GM06990 (cell line): ENCODE measurements at regions not wholly inside any gene's neighbourhood (a gene's known extent, or its start where the extent isn't known, plus 50 kb on each side); places are given as distances from the start of the nearest gene placed in this dataset.

Source experiments
- DNase-seq: peaks from one replicate; pipeline ENCODE4 v3.0.0-alpha.2; 2011; ENCODE audit not compliant: insufficient read length; ENCODE audit errors: extremely low read depth
- H3K27me3 ChIP-seq: replicated peaks from 2 replicates; pipeline ENCODE4 v1.6.0; 2011; ENCODE audit warnings: low read length; ENCODE audit not compliant: control insufficient read depth, insufficient read depth
- H3K36me3 ChIP-seq: 2 replicates; pipeline ENCODE4 v1.5.1; 2011; ENCODE audit warnings: low read length; ENCODE audit not compliant: control insufficient read depth, insufficient read depth
- H3K4me3 ChIP-seq: replicated peaks from 2 replicates; pipeline ENCODE4 v1.5.1; 2011; ENCODE audit warnings: low read depth, mild to moderate bottlenecking, control low read depth, low read length
- TF ChIP-seq, protein P1 (sequence below): IDR thresholded peaks from 2 replicates; pipeline ENCODE4 v1.5.1; 2011; ENCODE audit warnings: low read length, control low read depth, mild to moderate bottlenecking, inconsistent platforms; ENCODE audit not compliant: insufficient read depth, poor library complexity, severe bottlenecking

DNA sequence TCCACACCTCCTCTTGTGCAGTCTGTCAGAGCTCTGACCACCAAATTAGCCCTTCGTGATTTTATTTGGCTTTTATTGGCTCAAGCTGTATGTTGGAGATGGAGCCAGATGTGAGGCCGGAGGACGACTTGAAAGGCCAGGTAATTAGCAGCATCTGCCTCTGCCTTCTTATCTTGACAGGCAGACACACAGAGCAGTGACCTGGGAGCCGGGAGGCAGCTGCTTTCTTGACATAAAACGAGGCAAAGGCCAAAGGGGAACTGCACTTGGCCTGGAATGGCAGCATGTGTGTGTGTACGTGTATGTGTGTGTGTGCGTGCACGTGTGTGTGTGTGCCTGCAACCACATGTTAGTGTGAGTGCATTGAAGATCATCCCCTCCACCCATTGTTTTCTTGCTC, 56.9 kb upstream of the BRD7 start:
- no peak for DNase-seq
- Histone ChIP-seq H3K36me3 (no peaks in the 10 kb centered on the region), H3K4me3 (no peak overlapping the region), H3K27me3 (no peaks in the 10 kb centered on the region)
- TF ChIP-seq, protein P1, sequence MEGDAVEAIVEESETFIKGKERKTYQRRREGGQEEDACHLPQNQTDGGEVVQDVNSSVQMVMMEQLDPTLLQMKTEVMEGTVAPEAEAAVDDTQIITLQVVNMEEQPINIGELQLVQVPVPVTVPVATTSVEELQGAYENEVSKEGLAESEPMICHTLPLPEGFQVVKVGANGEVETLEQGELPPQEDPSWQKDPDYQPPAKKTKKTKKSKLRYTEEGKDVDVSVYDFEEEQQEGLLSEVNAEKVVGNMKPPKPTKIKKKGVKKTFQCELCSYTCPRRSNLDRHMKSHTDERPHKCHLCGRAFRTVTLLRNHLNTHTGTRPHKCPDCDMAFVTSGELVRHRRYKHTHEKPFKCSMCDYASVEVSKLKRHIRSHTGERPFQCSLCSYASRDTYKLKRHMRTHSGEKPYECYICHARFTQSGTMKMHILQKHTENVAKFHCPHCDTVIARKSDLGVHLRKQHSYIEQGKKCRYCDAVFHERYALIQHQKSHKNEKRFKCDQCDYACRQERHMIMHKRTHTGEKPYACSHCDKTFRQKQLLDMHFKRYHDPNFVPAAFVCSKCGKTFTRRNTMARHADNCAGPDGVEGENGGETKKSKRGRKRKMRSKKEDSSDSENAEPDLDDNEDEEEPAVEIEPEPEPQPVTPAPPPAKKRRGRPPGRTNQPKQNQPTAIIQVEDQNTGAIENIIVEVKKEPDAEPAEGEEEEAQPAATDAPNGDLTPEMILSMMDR, result no peak

DNA sequence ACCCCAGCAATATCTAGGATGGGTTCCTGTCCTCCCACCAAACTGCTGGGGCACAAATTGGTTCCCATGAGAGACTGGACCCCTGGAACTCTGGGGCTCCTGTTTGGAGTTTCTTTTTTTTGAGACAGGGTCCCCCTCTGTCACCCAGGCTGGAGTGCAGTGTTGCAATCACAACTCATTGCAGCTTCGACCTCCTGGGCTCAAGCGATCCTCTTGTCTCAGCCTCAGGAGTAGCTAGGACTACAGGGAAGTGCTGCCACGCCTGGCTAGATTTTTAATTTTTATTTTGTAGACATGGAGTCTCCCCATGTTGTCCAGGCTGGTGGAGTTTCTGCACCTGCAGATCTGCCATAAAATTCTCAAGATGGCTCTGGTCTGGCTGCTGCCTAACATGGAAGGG, 56.3 kb upstream of the BRD7 start:
- TF ChIP-seq, protein P1, result no peak
- H3K4me3 ChIP-seq, result no peak overlapping the region
- no peak for DNase-seq
- no peaks in the 10 kb centered on the region for H3K36me3 ChIP-seq
- H3K27me3 ChIP-seq, result no peaks in the 10 kb centered on the region

DNA sequence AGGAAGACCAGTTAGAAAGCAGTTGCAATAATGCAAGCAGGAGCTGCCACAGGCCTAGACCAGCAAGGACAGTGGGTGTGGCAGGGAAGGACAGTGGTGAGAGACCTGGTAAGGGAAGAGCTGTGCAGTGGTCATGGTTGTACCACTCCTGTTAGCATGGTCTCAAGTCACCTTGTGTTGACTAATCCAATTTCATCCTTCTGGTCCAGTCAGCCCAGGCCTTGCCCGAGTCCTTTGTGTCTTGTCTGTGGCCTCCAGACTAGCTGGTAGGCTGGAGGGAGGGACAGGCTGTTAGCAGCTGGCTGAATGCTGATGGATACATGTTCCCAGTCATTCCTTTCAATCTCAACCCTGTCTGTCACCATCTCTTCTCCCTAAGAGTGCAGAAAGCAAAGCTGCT, 54.1 kb upstream of the BRD7 start:
- Histone ChIP-seq H3K36me3 (no peaks in the 10 kb centered on the region), H3K27me3 (no peaks in the 10 kb centered on the region), H3K4me3 (no peak overlapping the region)
- no peak for DNase-seq
- TF ChIP-seq, protein P1, result no peak

DNA sequence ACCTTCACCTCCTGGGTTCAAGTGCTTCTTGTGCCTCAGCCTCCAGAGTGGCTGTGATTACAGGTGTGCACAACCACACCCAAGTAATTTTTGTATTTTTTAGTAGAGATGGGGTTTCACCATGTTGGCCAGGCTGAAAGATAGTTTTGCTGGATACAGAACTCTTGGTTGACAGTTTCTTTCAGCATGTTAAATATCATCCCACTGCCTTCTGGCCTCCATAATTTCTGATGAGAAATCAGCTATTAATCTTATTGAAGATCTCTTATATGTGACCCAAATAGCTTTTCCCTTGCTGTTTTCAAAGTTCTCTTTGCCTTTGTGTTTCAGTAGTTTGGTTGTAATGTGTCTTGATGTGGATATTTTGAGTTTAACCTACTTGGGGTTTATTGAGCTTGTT, 50.3 kb upstream of the BRD7 start:
- TF ChIP-seq, protein P1, result no peak
- DNase-seq, result no peak
- no peak overlapping the region for H3K4me3 ChIP-seq
- no peaks in the 10 kb centered on the region for H3K27me3 ChIP-seq
- no peaks in the 10 kb centered on the region for H3K36me3 ChIP-seq
